ENCODE measurements at regions not wholly inside any gene's neighbourhood (a gene's known extent, or its start where the extent isn't known, plus 50 kb on each side); places are given as distances from the start of the nearest gene placed in this dataset.

DNA sequence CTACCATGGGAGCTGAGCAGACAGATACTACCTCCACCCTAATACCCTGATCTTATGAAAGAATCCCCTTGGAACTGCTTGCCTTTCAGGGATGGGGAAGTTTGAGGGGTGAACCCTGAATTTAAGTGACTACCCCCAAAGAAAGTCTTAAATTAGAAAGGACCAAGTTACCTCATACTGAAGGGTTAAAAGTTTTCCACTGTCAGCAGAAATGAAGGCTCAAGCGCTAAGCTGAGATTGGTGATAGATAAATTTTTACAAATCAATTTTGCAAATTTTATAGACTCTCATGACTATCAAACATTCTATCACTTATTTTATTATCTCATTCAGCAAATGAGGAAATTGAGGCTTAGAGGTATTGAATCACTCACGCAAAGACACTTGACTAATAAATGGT, 233.2 kb upstream of the THSD7B start:
- DNase-seq (ENCODE audit: low spot score) = no peak
- TF ChIP-seq, protein P1, sequence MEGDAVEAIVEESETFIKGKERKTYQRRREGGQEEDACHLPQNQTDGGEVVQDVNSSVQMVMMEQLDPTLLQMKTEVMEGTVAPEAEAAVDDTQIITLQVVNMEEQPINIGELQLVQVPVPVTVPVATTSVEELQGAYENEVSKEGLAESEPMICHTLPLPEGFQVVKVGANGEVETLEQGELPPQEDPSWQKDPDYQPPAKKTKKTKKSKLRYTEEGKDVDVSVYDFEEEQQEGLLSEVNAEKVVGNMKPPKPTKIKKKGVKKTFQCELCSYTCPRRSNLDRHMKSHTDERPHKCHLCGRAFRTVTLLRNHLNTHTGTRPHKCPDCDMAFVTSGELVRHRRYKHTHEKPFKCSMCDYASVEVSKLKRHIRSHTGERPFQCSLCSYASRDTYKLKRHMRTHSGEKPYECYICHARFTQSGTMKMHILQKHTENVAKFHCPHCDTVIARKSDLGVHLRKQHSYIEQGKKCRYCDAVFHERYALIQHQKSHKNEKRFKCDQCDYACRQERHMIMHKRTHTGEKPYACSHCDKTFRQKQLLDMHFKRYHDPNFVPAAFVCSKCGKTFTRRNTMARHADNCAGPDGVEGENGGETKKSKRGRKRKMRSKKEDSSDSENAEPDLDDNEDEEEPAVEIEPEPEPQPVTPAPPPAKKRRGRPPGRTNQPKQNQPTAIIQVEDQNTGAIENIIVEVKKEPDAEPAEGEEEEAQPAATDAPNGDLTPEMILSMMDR (IDR thresholded peaks at IDR 0.05; ENCODE audit: extremely low read depth, missing control alignments) = no peak

DNA sequence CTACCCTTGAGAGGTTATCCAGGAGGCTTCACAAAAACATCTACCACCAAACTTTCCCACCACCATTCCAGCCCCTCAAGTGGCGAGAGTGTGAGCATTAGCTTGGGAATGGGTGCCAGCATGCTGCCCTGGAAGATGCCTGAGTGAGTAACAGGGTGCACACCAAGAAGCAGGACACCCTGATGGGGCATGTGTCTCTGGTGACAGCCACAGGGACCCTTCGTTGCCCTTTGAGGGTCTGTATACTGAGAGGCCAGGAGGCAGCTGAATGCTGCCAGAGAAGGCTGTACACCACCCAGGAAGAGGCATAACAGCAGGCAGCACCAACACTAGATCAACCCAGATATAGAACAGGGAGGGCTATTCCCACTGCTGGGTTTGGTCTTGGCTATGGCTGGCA, 233.6 kb upstream of the THSD7B start:
- TF ChIP-seq, protein P1 (IDR thresholded peaks at IDR 0.05; ENCODE audit: extremely low read depth, missing control alignments) = no peak
- no peak for DNase-seq (ENCODE audit: low spot score)

DNA sequence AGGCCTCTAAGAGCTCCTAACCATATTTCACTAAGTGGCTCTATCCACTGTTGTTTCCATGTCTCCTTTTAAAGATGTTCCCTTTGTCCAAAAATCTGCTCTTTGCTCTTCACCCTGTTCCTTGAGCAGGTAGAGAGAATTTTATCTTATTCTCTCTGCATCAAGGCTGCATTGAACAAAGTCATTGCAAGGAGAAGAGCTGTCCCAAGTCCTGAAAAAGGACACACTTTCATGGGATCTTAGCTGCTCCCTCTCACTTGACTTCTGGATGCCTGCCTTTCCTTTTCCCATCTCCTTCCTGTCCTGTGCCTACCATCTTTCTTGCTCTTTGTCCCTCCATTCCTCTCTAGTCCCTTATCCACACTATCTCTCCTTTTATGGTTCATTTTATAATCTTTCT, 235.2 kb upstream of the THSD7B start:
- TF ChIP-seq, protein P1 (IDR thresholded peaks at IDR 0.05; ENCODE audit: extremely low read depth, missing control alignments) = no peak
- DNase-seq (ENCODE audit: low spot score) = no peak

DNA sequence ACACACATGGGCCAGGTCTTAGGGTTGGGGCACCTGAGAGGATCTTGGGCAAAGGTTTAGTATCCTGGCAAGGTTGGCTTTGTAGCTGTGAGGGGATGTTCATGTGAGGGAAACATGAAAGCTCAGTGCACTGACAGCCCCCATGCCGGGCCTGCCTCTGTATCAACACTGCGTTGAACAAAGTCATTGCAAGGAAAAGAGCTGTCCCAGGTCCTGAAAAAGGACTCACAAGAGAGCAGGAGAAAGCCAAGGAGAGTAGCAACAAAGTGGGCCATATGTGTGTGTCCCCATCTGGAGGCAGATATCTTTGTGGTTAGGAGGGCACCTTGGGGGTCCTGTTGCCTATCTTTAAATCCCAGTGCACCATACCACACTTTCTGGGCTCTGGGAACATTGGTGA, 237.8 kb upstream of the THSD7B start:
- DNase-seq (ENCODE audit: low spot score) = peak; percentile 9
- TF ChIP-seq, protein P1 (IDR thresholded peaks at IDR 0.05; ENCODE audit: extremely low read depth, missing control alignments) = no peak

DNA sequence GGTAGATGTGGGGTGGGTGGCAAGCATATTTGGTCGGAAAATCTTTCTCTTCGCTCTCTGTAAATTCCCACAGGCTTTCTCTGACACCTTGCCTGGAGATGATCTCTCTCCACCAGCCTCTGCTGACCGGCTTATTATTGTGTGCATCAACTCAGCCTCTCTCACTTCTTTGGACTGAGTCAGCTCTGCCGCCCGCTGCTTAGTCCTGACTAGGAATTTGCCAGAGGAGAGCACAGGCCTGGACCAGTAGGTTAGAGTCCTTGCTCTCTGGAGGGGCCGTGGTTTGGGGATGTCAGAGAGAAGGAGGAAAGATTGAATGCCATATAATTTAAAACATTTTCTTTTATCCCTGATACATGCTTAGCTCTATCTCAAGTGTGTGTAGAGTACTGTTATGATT, 242.6 kb upstream of the THSD7B start:
- TF ChIP-seq, protein P1 (IDR thresholded peaks at IDR 0.05; ENCODE audit: extremely low read depth, missing control alignments) = no peak
- no peak for DNase-seq (ENCODE audit: low spot score)

DNA sequence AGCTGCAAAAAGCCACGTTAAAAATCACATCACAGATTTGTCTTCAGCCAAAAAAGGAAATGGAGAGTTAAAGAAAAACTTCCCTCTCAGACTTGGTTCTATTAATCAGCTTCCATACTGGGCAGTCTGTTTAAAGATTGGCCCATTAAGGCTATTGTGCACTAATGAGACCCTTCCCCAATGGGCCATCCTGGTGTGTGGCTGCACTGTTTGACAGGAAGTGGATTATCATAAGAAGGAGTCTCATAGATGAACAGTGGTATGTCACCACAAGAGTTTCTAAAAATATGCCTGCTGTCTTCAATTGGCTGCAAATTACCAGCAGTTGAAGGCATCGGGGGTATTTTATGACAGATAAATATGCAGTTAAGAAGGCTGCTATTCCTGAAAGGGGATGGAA, 247.6 kb upstream of the THSD7B start:
- no peak for DNase-seq (ENCODE audit: low spot score)
- TF ChIP-seq, protein P1 (IDR thresholded peaks at IDR 0.05; ENCODE audit: extremely low read depth, missing control alignments) = no peak

DNA sequence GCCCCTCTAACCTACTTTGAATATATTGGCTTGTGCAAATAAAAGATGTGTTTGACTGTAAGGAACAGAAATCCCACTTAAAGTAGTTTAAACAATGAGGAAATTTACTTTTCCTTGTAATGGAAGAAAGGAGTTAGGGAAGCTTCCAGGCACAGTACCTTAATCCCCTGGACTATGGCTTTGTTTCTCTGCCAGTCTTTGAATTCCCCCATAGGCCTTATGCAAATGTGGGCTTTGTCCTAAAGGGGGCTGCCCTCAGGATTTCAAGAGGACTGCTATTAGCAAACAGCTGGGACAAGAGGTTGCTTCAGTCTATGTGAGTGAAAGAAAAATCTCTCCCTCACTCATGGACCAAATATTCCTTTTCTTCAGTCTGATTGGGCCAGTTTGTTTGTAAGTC, 255.1 kb upstream of the THSD7B start:
- DNase-seq (ENCODE audit: low spot score) = no peak
- TF ChIP-seq, protein P1 (IDR thresholded peaks at IDR 0.05; ENCODE audit: extremely low read depth, missing control alignments) = no peak

All from GM20000 (cell line).